OCI-LY7 (cell line): ENCODE measurements at regions not wholly inside any gene's neighbourhood (a gene's known extent, or its start where the extent isn't known, plus 50 kb on each side); places are given as distances from the start of the nearest gene placed in this dataset.

Experiments used
- BruUV-seq: library from RNA; stranded (reverse); fragments of 400-500 nt; replicated peaks from 2 replicates; lab custom pipeline; 2021; lab: Mats Ljungman, UMichigan
- CTCF ChIA-PET: fragments of 300-600 bp; sonication (Branson Sonifier 250); formaldehyde crosslinking; loops from one replicate; lab custom pipeline; 2022; ENCODE audit warnings: antibody characterized with exemption; ENCODE audit not compliant: unreplicated experiment; lab: Charles Lee
- POLR2A ChIA-PET: fragments of 300-600 bp; sonication (Branson Sonifier 250); formaldehyde crosslinking; loops from one replicate; lab custom pipeline; 2022; ENCODE audit warnings: antibody characterized with exemption; lab: Charles Lee
- DNase-seq: peaks from one replicate; pipeline ENCODE4 v3.0.0-alpha.2; 2015; ENCODE audit warnings: low spot score
- H2AFZ ChIP-seq: fragments of 200-600 bp; sonication (generic), shearing (Covaris generic); 2 replicates; pipeline ENCODE4 v1.6.1; 2014; ENCODE audit warnings: mild to moderate bottlenecking, antibody characterized with exemption, low read length, moderate library complexity
- H3K27ac ChIP-seq: fragments of 200-600 bp; sonication (generic); 2 replicates; pipeline ENCODE4 v1.5.1; 2014; ENCODE audit warnings: mixed run types, low read depth, mild to moderate bottlenecking, moderate library complexity, low read length, inconsistent platforms; ENCODE audit not compliant: poor library complexity, severe bottlenecking
- H3K36me3 ChIP-seq: fragments of 200-600 bp; sonication (generic); 2 replicates; pipeline ENCODE4 v1.6.1; 2014; ENCODE audit warnings: mild to moderate bottlenecking, antibody characterized with exemption, low read length, moderate library complexity, mixed read lengths; ENCODE audit not compliant: insufficient read depth
- H3K4me1 ChIP-seq: fragments of 200-600 bp; sonication (generic); 2 replicates; pipeline ENCODE4 v1.5.1; 2014; ENCODE audit warnings: mild to moderate bottlenecking, low read length; ENCODE audit not compliant: insufficient read depth, poor library complexity, severe bottlenecking
- H3K4me2 ChIP-seq: fragments of 200-600 bp; sonication (generic); 2 replicates; pipeline ENCODE4 v1.6.1; 2014; ENCODE audit warnings: mild to moderate bottlenecking, low read length
- H3K4me3 ChIP-seq: fragments of 200-600 bp; sonication (generic); 2 replicates; pipeline ENCODE4 v1.5.1; 2014; ENCODE audit warnings: mild to moderate bottlenecking, low read depth, low read length; ENCODE audit not compliant: poor library complexity, severe bottlenecking
- H3K79me2 ChIP-seq: fragments of 200-600 bp; sonication (generic); 2 replicates; pipeline ENCODE4 v1.6.1; 2016; ENCODE audit warnings: low read depth, mild to moderate bottlenecking, low read length, moderate library complexity, mixed read lengths; ENCODE audit not compliant: insufficient read depth
- H3K9me2 ChIP-seq: fragments of 200-600 bp; sonication (generic); 2 replicates; pipeline ENCODE4 v1.6.1; 2016; ENCODE audit warnings: mild to moderate bottlenecking, low read length, mixed read lengths; ENCODE audit not compliant: insufficient read depth
- H3K9me3 ChIP-seq: fragments of 200-600 bp; sonication (generic); 2 replicates; pipeline ENCODE4 v1.6.1; 2014; ENCODE audit warnings: mild to moderate bottlenecking, mixed run types, low read length, mixed read lengths
- H4K20me1 ChIP-seq: fragments of 200-600 bp; sonication (generic); 2 replicates; pipeline ENCODE4 v1.6.1; 2014; ENCODE audit warnings: mild to moderate bottlenecking, antibody characterized with exemption, low read length, moderate library complexity, mixed read lengths; ENCODE audit not compliant: insufficient read depth
- CTCF ChIP-seq: fragments of 200-600 bp; sonication (generic); conservative IDR thresholded peaks from 2 replicates; pipeline ENCODE4 v1.5.1; 2014; ENCODE audit warnings: mild to moderate bottlenecking, antibody characterized with exemption, low read length, moderate library complexity, mixed read lengths
- EZH2phosphoT487 ChIP-seq: fragments of 200-600 bp; sonication (generic); IDR thresholded peaks from 2 replicates; pipeline ENCODE4 v1.6.1; 2018; ENCODE audit warnings: low read depth, borderline replicate concordance, mild to moderate bottlenecking, mixed run types, antibody characterized with exemption, low read length, moderate library complexity, mixed read lengths
- intact Hi-C: fragments of 100-400 bp; cut with micrococcal nuclease; formaldehyde crosslinking; loops from one replicate; pipeline ENCODE4 v1.10.0; 2022; ENCODE audit not compliant: unreplicated experiment

- ChIA-PET CTCF (no interaction called here), POLR2A (interaction anchor here (1.0 to 1.7 kb wide), 2 partner anchors 13 to 17 kb away, joined by 4 to 5 read pairs; no protein-coding TSS in a partner anchor)
- DNase-seq: no peak
- Histone ChIP-seq H2AFZ (no peak overlapping the region), H3K27ac (no peak overlapping the region), H3K4me1 (no peaks in the 10 kb centered on the region), H3K9me2 (no peaks in the 10 kb centered on the region), H3K36me3 (no peaks in the 10 kb centered on the region), H3K9me3 (no peaks in the 10 kb centered on the region), H3K4me3 (no peak overlapping the region), H3K79me2 (no peaks in the 10 kb centered on the region), H3K4me2 (no peak overlapping the region), H4K20me1 (no peaks in the 10 kb centered on the region)
- intact Hi-C loops: no loop called here
- TF ChIP-seq EZH2phosphoT487 (no peak), CTCF (no peak)
- BruUV-seq: no TSS peak
Measured at GRCh38 chr3:152613851-152614250, 221.1 kb upstream of the P2RY1 start.

GRCh38 chr3:152615681-152616080 lies 219.2 kb upstream of the P2RY1 start:
- no TSS peak for BruUV-seq
- no peak overlapping the region for H2AFZ ChIP-seq
- no peaks in the 10 kb centered on the region for H3K79me2 ChIP-seq
- DNase-seq: no peak
- ChIA-PET POLR2A (interaction anchor here (1.0 kb wide), 1 partner anchor 11 kb away, joined by 3 read pairs; no protein-coding TSS in a partner anchor), CTCF (no interaction called here)
- H3K9me2 ChIP-seq: no peaks in the 10 kb centered on the region
- H3K36me3 ChIP-seq: no peaks in the 10 kb centered on the region
- no peaks in the 10 kb centered on the region for H3K9me3 ChIP-seq
- no peak overlapping the region for H3K27ac ChIP-seq
- intact Hi-C loops: no loop called here
- no peaks in the 10 kb centered on the region for H4K20me1 ChIP-seq
- no peak overlapping the region for H3K4me2 ChIP-seq
- no peaks in the 10 kb centered on the region for H3K4me1 ChIP-seq
- no peak overlapping the region for H3K4me3 ChIP-seq
- no peak for TF ChIP-seq EZH2phosphoT487
- no peak for TF ChIP-seq CTCF

GRCh38 chr3:152617609-152618008 lies 217.3 kb upstream of the P2RY1 start:
- intact Hi-C loops: no loop called here
- TF ChIP-seq CTCF (no peak), EZH2phosphoT487 (no peak)
- ChIA-PET CTCF (no interaction called here), POLR2A (interaction anchor here (0.7 kb wide), 1 partner anchor 493 kb away, joined by 3 read pairs; no protein-coding TSS in a partner anchor)
- no peak overlapping the region for H3K27ac ChIP-seq
- no peak for DNase-seq
- H4K20me1 ChIP-seq: no peaks in the 10 kb centered on the region
- H2AFZ ChIP-seq: no peak overlapping the region
- no peaks in the 10 kb centered on the region for H3K9me3 ChIP-seq
- no TSS peak for BruUV-seq
- no peaks in the 10 kb centered on the region for H3K79me2 ChIP-seq
- no peak overlapping the region for H3K4me3 ChIP-seq
- H3K4me2 ChIP-seq: no peak overlapping the region
- no peaks in the 10 kb centered on the region for H3K36me3 ChIP-seq
- H3K4me1 ChIP-seq: no peaks in the 10 kb centered on the region
- H3K9me2 ChIP-seq: no peaks in the 10 kb centered on the region
